B cell (primary cell): ENCODE measurements at regions not wholly inside any gene's neighbourhood (a gene's known extent, or its start where the extent isn't known, plus 50 kb on each side); places are given as distances from the start of the nearest gene placed in this dataset.

Source experiments
- EZH2 ChIP-seq: IDR thresholded peaks from 2 replicates; pipeline ENCODE4 v1.6.1; 2012; ENCODE audit warnings: borderline replicate concordance, low read depth, mild to moderate bottlenecking, moderate library complexity, low read length; ENCODE audit not compliant: insufficient read depth, poor library complexity, severe bottlenecking
- TF ChIP-seq, protein P1 (sequence below): fragments of 200-600 bp; IDR thresholded peaks from one replicate; pipeline ENCODE4 v1.8.0; 2022; ENCODE audit warnings: antibody characterized with exemption, mild to moderate bottlenecking

DNA sequence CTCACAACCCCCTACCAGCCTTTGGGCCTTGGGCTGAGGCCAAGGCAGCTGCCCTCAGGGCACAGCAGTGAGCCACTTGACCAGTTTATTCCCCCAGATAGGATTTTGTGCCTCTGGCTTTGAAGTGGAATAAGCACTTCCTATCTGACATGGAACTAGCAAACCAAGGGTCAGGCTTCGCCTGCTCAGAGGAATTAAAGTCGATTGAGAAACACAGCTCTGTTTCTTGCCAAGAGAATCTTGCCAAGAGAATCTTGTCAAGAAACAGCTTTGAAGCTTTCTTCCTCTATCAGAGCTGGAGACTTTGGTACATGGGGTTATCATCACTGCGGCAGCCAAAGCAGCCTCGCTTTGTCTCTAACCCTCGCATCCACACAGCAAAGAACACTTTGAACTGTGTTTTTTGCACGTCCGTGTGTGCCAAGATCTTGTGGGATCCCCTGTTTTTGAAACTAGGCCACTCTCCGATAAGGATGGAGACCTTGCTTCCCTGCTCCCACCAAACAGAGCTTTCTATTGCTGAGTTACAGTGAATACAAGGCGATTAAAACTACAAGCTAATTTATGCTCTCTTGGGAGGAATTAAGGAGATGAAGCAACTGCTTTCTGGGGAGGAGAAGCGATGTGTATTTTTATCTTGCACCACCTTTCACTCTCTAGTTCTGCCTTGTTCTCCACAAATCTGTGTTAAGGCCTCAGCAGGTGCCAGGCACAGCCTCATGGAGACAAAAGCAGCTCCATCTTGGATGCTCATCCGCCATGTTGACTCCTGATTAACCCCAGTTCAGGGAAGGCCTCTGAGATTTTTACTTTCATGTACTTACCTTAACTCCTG, 67.3 kb downstream of the RHOU start:
- TF ChIP-seq, protein P1, sequence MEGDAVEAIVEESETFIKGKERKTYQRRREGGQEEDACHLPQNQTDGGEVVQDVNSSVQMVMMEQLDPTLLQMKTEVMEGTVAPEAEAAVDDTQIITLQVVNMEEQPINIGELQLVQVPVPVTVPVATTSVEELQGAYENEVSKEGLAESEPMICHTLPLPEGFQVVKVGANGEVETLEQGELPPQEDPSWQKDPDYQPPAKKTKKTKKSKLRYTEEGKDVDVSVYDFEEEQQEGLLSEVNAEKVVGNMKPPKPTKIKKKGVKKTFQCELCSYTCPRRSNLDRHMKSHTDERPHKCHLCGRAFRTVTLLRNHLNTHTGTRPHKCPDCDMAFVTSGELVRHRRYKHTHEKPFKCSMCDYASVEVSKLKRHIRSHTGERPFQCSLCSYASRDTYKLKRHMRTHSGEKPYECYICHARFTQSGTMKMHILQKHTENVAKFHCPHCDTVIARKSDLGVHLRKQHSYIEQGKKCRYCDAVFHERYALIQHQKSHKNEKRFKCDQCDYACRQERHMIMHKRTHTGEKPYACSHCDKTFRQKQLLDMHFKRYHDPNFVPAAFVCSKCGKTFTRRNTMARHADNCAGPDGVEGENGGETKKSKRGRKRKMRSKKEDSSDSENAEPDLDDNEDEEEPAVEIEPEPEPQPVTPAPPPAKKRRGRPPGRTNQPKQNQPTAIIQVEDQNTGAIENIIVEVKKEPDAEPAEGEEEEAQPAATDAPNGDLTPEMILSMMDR, result no peak
- TF ChIP-seq EZH2, result no peak
